HL-60 (cell line): ENCODE measurements at regions not wholly inside any gene's neighbourhood (a gene's known extent, or its start where the extent isn't known, plus 50 kb on each side); places are given as distances from the start of the nearest gene placed in this dataset.

Experiments
- GABPA ChIP-seq: IDR thresholded peaks from 2 replicates; pipeline ENCODE4 v1.6.1; 2012; ENCODE audit warnings: low read depth
- POLR2AphosphoS5 ChIP-seq: IDR thresholded peaks from 2 replicates; pipeline ENCODE4 v1.6.1; 2012; ENCODE audit warnings: low read depth
- TF ChIP-seq, protein P1 (sequence below): IDR thresholded peaks from one replicate; pipeline ENCODE4 v1.5.1; 2011; ENCODE audit warnings: low read length, control low read depth, inconsistent platforms; ENCODE audit not compliant: insufficient read depth

DNA sequence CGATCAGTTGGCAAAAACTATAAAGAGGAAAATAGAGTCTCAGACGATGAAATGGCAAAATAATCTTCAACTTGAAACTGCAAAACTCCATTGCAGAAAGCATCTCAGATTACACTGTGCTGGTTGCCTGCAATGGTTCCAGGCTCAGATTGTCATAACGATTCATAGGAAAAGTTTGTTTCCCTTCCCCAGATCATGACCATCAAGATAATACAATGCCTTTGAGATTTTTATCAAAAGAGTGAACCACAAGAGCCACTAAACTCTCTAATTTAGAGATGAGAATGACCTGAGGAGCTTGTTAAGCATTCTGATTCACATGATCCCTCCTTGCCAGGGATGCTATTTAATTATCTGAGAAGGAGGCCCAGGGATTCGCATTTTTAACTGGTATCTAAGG is 52.6 kb upstream of the ITGA1 start:
- TF ChIP-seq, protein P1, sequence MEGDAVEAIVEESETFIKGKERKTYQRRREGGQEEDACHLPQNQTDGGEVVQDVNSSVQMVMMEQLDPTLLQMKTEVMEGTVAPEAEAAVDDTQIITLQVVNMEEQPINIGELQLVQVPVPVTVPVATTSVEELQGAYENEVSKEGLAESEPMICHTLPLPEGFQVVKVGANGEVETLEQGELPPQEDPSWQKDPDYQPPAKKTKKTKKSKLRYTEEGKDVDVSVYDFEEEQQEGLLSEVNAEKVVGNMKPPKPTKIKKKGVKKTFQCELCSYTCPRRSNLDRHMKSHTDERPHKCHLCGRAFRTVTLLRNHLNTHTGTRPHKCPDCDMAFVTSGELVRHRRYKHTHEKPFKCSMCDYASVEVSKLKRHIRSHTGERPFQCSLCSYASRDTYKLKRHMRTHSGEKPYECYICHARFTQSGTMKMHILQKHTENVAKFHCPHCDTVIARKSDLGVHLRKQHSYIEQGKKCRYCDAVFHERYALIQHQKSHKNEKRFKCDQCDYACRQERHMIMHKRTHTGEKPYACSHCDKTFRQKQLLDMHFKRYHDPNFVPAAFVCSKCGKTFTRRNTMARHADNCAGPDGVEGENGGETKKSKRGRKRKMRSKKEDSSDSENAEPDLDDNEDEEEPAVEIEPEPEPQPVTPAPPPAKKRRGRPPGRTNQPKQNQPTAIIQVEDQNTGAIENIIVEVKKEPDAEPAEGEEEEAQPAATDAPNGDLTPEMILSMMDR, result no peak
- no peak for TF ChIP-seq POLR2AphosphoS5
- TF ChIP-seq GABPA, result no peak
